Kidney (tissue), 13 donors: ENCODE measurements at regions not wholly inside any gene's neighbourhood (a gene's known extent, or its start where the extent isn't known, plus 50 kb on each side); places are given as distances from the start of the nearest gene placed in this dataset.
A peak's percentile ranks its signal among the peaks of the same experiment; 100 is the strongest.

Experiments
- DNase-seq, 5 donors: peaks; one replicate each; pipeline ENCODE4 v3.0.0-alpha.2; 2013 to 2020
- FAIRE-seq: peaks from 2 replicates; lab custom pipeline; 2012; peaks lifted over from hg19 to GRCh38; lab: Jason Lieb, UNC
- H3K27ac ChIP-seq, 2 donors: one replicate each; pipeline ENCODE4 v1.7.0; 2013; ENCODE audit warnings: low read depth in 2 of 2, low read length in 2 of 2, inconsistent platforms in 1 of 2
- H3K27me3 ChIP-seq: one replicate; pipeline ENCODE4 v1.7.1; 2013; ENCODE audit warnings: low read length, inconsistent platforms; ENCODE audit not compliant: control insufficient read depth, insufficient read depth
- H3K36me3 ChIP-seq, 3 donors: one replicate each; pipeline versions ENCODE4 v1.7.0 to v1.7.1; 2013; ENCODE audit warnings: low read length in 3 of 3, control low read depth in 1 of 3, inconsistent platforms in 1 of 3; ENCODE audit not compliant: insufficient read depth in 3 of 3, control insufficient read depth in 2 of 3
- H3K4me1 ChIP-seq, 3 donors: one replicate each; pipeline versions ENCODE4 v1.7.0 to v1.7.1; 2013; ENCODE audit warnings: low read length in 3 of 3, inconsistent platforms in 1 of 3, low read depth in 1 of 3; ENCODE audit not compliant: control insufficient read depth in 2 of 3, insufficient read depth in 2 of 3
- H3K4me3 ChIP-seq, 3 donors: one replicate each; pipeline versions ENCODE4 v1.7.0 to v1.8.1; 2013; ENCODE audit warnings: low read length in 3 of 3, control low read depth in 1 of 3, inconsistent platforms in 1 of 3
- H3K9ac ChIP-seq, 3 donors: one replicate each; pipeline versions ENCODE4 v1.7.0 to v1.7.1; 2013; ENCODE audit warnings: low read length in 3 of 3, control low read depth in 1 of 3, inconsistent platforms in 1 of 3
- H3K9me3 ChIP-seq, 3 donors: one replicate each; pipeline versions ENCODE4 v1.7.0 to v1.7.1; 2013; ENCODE audit warnings: low read length in 3 of 3, control low read depth in 1 of 3, inconsistent platforms in 1 of 3; ENCODE audit not compliant: control insufficient read depth in 2 of 3, insufficient read depth in 1 of 3
- intact Hi-C: fragments of 100-400 bp; cut with DNase I; formaldehyde crosslinking; loops from one replicate; pipeline ENCODE4 v1.11.1; 2022
- TF ChIP-seq, protein P1 (sequence below): IDR thresholded peaks from 3 replicates; pipeline ENCODE4 v1.5.1; 2012; ENCODE audit warnings: mild to moderate bottlenecking, moderate library complexity, borderline replicate concordance; ENCODE audit not compliant: insufficient read depth; ENCODE audit errors: extremely low read depth
- donor health status: control.
- donor health status: control.
- donor health status: control.
- donor health status: control.
- donor health status: control.
- donor health status: DM: yes; HTN: yes; CAD: no.
- donor health status: Normal renal cell carcinoma (clear cell type).

DNA sequence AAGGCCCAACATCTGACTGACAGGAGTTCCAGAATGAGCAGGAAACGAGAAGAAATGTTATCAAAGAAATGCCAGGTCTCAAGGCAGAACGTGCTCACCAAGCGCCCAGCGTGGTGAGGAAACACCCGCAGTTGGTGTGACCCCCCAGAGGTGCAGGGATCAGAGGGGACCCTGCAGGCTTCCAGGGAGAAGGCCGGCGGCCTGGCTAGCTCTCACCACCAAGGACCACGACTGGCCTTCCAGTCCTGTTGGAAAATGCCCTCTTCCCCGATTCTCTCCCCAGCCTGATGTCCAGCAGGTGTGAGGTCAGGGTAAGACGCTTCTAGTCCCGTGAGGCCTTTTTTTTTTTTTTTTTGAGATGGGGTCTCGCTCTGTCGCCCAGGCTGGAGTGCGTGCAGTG lies 189.1 kb downstream of the IGLL1 start:
- Histone ChIP-seq H3K4me3 (no peak overlapping the region), H3K36me3 (no peaks in the 10 kb centered on the region), H3K4me1 (no peaks in the 10 kb centered on the region), H3K9ac (no peak overlapping the region), H3K9me3 (no peaks in the 10 kb centered on the region), H3K27me3 (no peaks in the 10 kb centered on the region), H3K27ac (no peak overlapping the region)
- DNase-seq: no peak
- intact Hi-C loops: no loop called here
- TF ChIP-seq, protein P1, sequence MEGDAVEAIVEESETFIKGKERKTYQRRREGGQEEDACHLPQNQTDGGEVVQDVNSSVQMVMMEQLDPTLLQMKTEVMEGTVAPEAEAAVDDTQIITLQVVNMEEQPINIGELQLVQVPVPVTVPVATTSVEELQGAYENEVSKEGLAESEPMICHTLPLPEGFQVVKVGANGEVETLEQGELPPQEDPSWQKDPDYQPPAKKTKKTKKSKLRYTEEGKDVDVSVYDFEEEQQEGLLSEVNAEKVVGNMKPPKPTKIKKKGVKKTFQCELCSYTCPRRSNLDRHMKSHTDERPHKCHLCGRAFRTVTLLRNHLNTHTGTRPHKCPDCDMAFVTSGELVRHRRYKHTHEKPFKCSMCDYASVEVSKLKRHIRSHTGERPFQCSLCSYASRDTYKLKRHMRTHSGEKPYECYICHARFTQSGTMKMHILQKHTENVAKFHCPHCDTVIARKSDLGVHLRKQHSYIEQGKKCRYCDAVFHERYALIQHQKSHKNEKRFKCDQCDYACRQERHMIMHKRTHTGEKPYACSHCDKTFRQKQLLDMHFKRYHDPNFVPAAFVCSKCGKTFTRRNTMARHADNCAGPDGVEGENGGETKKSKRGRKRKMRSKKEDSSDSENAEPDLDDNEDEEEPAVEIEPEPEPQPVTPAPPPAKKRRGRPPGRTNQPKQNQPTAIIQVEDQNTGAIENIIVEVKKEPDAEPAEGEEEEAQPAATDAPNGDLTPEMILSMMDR: no peak
- FAIRE-seq: no peak

DNA sequence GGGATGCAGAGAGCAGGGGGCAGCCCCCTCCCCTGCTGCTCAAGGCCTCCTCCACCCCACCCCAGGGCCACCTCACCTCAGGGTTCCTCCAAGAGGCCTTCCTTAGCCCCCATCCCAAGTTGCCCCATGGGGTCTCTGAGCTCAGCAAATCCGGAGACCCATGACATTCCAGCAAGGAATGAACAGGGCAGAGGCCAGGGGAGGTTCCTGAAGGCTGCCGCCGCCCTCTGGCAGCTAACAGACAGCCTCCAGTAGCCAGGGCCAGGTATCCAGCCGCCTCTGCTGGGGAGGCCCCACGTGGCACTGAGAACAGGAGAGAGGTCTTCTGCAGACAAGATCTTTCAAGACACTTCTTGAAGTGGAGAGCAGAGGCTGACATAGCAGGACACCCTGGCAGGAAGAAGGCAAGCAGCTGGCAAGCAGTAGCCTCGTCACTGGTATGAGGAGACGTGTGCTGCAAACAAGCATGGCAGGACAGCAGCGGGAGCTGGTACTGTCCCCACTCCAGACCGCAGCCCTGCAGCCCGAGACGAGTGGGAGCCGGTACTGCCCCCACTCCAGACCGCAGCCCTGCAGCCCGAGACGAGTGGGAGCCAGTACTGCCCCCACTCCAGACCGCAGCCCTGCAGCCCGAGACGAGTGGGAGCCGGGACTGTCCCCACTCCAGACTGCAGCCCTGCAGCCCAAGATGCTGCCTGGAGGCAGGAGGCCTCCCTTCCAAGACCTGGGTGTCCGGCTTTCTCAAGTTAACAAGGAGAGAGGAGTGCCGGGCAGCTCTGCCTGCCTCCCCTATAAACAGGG lies 190.6 kb downstream of the IGLL1 start:
- no peak overlapping the region for H3K27ac ChIP-seq
- FAIRE-seq (no peak), DNase-seq (peak in 1 of 5 donors; percentile 67)
- H3K9ac ChIP-seq: no peak overlapping the region
- no peaks in the 10 kb centered on the region for H3K9me3 ChIP-seq
- TF ChIP-seq, protein P1: no peak
- H3K27me3 ChIP-seq: no peaks in the 10 kb centered on the region
- no peak overlapping the region for H3K4me3 ChIP-seq
- intact Hi-C loops: loop anchor here (10.0 kb wide), 2 partner anchors 75 to 215 kb away; no protein-coding TSS in a partner anchor
- H3K4me1 ChIP-seq: no peaks in the 10 kb centered on the region
- H3K36me3 ChIP-seq: no peaks in the 10 kb centered on the region

DNA sequence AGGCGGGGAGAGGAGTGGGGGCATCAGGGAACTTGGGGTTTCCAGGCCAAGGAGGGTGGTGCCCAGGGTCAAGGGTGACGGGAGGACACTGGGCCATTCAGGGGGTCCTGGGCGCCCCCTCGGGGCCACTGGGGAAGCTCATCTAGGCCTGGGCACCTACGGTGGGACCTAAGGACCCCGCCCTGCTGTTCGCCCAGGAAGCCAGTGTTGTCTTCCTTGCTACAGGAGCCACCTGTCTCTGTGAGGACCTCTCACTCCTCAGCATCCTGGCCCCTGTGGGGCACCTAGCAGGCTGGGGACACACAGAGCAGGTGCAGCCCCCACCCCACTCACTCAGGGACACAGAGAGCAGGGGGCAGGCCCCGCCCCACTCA lies 191.6 kb downstream of the IGLL1 start:
- DNase-seq (peak in 2 of 5 donors; percentile 58 to 73), FAIRE-seq (no peak)
- TF ChIP-seq, protein P1: no peak
- intact Hi-C loops: loop anchor here (10.0 kb wide), 2 partner anchors 74 to 214 kb away; no protein-coding TSS in a partner anchor
- Histone ChIP-seq H3K36me3 (no peaks in the 10 kb centered on the region), H3K4me3 (no peak overlapping the region), H3K9ac (no peak overlapping the region), H3K4me1 (peaks cover 0 to 2% (median 0%) of the 10 kb centered on the region in 3 donors), H3K27ac (no peak overlapping the region), H3K9me3 (no peaks in the 10 kb centered on the region), H3K27me3 (no peaks in the 10 kb centered on the region)
